GM21526 (cell line): ENCODE measurements at regions not wholly inside any gene's neighbourhood (a gene's known extent, or its start where the extent isn't known, plus 50 kb on each side); places are given as distances from the start of the nearest gene placed in this dataset.

Experiments
- ATAC-seq: cut with Tn5 transposase; IDR thresholded peaks from one replicate; pipeline ENCODE4 v1.9.1; 2021; ENCODE audit warnings: moderate library complexity; ENCODE audit not compliant: unreplicated experiment, low FRiP score

GRCh38 chr3:68328049-68328448 is 604.3 kb downstream of the TAFA4 start:
- no peak for ATAC-seq

- no peak for ATAC-seq
These were observed 616.4 kb downstream of the TAFA4 start for GRCh38 chr3:68315964-68316363.

- no peak for ATAC-seq
These were observed 616.8 kb downstream of the TAFA4 start for GRCh38 chr3:68315546-68315945.

- ATAC-seq = no peak
These were observed 625.8 kb downstream of the TAFA4 start for GRCh38 chr3:68306571-68306970.

- no peak for ATAC-seq
These were observed 636.9 kb downstream of the TAFA4 start for GRCh38 chr3:68295457-68295856.

- no peak for ATAC-seq
These were observed 635.9 kb upstream of the SUCLG2 start for GRCh38 chr3:68290333-68290732.

GRCh38 chr3:68288085-68288484 is 633.7 kb upstream of the SUCLG2 start:
- ATAC-seq = no peak

- ATAC-seq = no peak
These were observed 632.7 kb upstream of the SUCLG2 start for GRCh38 chr3:68287101-68287500.

- ATAC-seq = no peak
These were observed 619.9 kb upstream of the SUCLG2 start for GRCh38 chr3:68274286-68274685.

GRCh38 chr3:68271145-68271544 is 616.7 kb upstream of the SUCLG2 start:
- no peak for ATAC-seq

- ATAC-seq = no peak
These were observed 602.3 kb upstream of the SUCLG2 start for GRCh38 chr3:68256635-68257223.

GRCh38 chr3:68249265-68249664 is 594.9 kb upstream of the SUCLG2 start:
- ATAC-seq = no peak

GRCh38 chr3:68242606-68243005 is 588.2 kb upstream of the SUCLG2 start:
- no peak for ATAC-seq

- ATAC-seq = no peak
These were observed 585.1 kb upstream of the SUCLG2 start for GRCh38 chr3:68239542-68239941.

GRCh38 chr3:68234076-68234780 is 579.8 kb upstream of the SUCLG2 start:
- ATAC-seq = no peak

- ATAC-seq = no peak
These were observed 574.4 kb upstream of the SUCLG2 start for GRCh38 chr3:68228856-68229255.

- ATAC-seq = no peak
These were observed 566.4 kb upstream of the SUCLG2 start for GRCh38 chr3:68220832-68221231.

GRCh38 chr3:68211637-68212036 is 557.2 kb upstream of the SUCLG2 start:
- no peak for ATAC-seq

GRCh38 chr3:68210635-68211034 is 556.2 kb upstream of the SUCLG2 start:
- ATAC-seq = no peak

- ATAC-seq = no peak
These were observed 552.9 kb upstream of the SUCLG2 start for GRCh38 chr3:68207327-68207726.

GRCh38 chr3:68206524-68207117 is 552.2 kb upstream of the SUCLG2 start:
- ATAC-seq = no peak

- no peak for ATAC-seq
These were observed 532.3 kb upstream of the SUCLG2 start for GRCh38 chr3:68186733-68187132.
